ENCODE measurements at regions not wholly inside any gene's neighbourhood (a gene's known extent, or its start where the extent isn't known, plus 50 kb on each side); places are given as distances from the start of the nearest gene placed in this dataset.
"Not testable (repeated sequence)": the region's sequence is repeated elsewhere in the genome, so short reads cannot be mapped to it uniquely, and the experiment has no call there.

DNA sequence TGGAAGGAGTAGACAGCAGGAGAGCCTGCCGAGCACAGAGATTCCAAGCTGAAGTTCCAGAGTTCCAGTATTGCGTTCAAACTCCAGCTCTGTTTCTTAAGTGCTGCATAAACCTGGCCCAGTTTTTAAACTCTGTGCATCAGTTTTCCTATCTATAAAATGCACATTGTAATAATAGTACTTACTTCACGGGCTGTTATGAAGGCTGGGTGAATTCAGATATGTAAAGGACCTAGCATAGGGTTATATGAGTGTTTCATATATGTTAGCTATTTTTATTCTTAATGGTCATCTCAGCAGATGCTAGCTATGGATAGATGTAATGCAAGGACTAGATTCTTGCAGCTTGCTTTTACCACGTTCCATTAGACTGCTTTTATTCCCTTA, 293.1 kb upstream of the SEMA3C start:
- no peak for DNase-seq

DNA sequence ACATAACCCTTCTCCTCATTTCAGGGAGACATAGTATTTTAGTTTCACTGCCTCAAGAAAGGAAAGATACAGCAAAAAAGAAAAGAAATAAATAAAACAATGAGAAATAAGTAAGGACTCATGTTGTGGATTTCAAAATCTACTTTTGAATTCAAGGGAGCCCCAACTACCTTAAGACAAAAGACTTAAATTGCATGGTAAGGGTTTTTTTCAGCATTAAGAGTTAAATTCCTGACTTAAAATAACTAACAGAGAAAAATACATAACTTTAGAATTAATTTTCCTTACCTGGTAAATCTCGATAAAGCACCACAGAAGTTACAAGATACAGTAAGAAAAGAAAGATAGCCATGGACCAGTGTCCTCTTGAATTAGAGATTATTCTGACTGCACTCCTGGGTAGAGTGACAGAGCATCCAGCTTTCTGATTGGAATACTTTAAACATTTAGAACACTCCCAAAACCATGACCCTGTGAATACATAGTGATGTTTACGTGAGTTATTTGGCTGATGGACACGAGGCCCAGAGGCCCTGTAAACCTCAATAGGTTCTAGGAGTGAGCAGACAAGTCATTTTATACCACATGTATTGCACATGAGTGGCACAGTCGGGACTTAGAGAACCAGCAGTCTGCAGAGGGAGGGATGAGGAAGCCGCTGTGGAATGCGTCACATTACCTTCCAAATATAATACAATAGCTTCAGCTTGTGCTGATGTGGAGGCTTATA, 292.5 kb upstream of the SEMA3C start:
- no peak for DNase-seq

GRCh38 chr7:81210137-81211064, 291.6 kb upstream of the SEMA3C start:
- DNase-seq = no peak

- DNase-seq = no peak
Observed at GRCh38 chr7:81209059-81209458, 290.2 kb upstream of the SEMA3C start.

GRCh38 chr7:81207801-81208200, 288.9 kb upstream of the SEMA3C start:
- no peak for DNase-seq

DNA sequence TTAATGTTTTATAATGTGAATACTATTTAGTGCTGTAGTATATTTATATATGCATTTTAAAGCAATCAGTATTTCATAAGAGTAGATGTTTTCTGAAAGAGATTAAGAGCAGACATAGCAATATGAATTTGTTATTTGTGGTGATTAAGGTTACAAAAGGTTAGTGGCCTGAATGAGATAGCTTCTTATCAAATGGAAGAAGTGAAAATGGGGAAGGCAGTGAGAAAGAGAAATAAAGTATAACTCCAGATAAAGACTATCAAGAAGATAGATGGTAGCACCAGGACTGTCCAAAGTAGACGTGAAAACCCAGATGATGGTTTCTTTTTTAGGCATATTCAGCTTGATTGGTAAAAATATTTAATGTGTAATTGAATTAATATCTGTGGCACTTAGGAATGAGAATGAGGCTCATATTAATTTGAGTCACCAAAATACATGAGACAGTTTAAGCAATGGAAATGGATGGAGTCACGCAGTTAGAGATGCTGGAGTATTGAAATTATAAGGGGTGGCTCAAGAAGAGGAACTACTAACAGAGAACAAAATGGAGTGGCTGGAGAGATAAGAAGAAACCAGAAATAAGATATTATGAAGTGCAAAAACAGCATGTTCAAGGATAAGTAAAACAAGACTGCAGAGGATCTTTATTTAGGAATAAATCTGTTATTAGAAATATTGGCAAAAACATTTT, 288.0 kb upstream of the SEMA3C start:
- DNase-seq = no peak

DNA sequence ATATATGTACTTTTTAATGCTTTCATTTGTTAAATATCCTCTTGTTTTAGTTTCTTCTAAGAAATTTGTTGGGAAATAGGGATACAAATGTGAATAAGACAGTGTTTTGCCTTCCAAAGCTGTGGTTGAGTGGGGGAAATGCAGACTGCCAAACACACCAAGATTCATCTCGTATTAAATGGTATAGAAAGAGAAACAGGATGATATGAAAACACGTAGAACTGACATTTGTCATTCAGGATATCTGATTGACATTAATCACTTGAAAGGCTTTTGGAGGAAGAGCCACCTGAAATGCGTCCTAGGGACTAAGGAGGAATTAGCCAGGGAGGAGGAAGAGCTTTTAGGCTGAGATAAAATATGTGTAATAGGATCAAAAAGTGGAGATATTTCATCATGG, 287.4 kb upstream of the SEMA3C start:
- no peak for DNase-seq

DNA sequence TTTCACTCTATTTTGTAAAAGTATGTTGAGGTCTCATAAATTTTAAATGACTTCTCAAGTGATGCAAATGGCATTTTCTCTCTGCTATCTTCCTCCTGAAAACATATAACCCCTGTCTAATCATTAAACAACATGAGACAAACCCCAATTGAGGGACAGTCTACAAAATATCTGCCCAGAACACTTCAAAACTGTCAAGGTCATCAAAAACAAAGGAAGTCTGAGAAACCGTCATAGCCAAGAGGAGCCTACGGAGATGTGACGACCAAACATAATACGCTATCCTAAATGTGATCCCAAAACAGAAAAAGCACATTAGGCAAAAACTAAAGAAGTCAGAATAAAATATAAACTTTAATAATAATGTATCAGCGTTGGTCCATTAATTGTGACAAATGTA, 282.3 kb upstream of the SEMA3C start:
- DNase-seq = no peak

DNA sequence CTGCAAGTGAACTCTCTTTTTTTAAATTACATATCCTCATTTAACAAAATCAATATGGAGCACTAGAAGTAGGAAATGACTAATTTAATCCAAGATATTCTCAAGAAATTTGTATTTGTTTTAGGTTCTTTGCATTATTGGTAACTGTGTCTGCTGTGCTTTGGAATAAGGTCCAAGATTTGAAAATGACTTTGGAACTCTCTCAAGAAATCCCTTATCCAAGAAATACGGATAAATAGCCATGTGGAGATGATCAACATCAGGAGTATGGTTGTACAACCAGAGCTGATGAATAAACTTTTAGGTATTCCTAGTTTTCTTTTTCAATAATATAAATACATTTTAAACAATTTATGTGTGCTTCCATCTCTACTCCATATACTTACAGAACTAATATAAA, 279.9 kb upstream of the SEMA3C start:
- DNase-seq = no peak

- DNase-seq = no peak
Observed at GRCh38 chr7:81197266-81197665, 278.4 kb upstream of the SEMA3C start.

DNA sequence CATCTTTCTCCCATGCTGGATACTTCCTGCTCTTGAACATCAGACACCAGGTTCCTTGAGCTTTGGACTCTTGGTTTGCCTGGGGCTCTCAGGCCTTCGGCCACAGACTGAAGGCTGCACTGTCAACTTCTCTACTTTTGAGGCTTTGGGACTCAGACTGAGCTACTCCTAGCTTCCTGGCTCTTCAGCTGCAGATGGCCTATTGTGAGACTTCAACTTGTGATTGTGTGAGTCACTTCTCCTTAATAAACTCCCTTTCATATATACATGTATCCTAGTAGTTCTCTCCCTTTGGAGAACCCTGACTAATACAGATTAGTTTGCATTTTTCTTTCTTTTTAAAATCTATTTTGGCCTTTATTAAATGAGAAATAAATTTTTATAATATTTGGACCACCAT, 276.2 kb upstream of the SEMA3C start:
- peak in 2 of 3 donors; percentile 20 to 39 for DNase-seq

DNA sequence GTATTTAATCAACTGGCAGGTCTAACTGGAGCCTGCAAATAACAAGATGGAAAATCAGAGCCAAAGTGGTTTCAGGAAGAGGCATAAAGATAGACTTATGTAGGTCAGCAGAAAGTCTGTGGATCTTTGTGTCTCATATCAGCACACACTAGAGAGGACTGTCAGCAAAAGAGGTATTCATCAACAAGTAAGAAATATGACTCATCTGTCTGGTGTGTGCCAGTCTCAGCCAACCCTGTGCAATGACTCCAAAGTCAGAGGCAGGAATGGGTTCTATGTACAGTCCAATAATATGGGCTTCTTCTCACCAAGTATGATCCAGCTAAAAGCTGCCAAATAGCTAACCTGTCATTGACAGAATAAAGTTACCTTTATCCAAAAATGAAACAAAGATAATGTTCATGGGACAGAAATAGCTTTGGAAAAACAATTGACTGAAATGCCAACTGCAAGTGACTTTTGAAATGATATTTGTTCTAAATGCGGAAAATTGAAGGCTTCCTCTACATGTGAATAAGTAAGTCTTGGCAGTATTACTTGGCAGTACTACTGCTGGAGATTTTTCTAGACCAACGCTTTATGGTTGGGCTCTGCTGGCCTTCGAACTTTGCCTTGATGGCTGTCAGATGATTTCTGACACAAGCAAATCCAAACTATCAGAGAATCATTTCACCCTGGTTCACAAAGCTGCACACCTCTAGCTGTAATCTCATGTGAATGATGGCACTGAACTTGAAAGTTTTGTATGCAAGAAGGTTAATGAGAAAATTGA, 272.3 kb upstream of the SEMA3C start:
- peak in 1 of 3 donors; percentile 8 for DNase-seq

GRCh38 chr7:81187753-81188152, 268.9 kb upstream of the SEMA3C start:
- DNase-seq = no peak

- no peak for DNase-seq
Observed at GRCh38 chr7:81186691-81187090, 267.8 kb upstream of the SEMA3C start.

DNA sequence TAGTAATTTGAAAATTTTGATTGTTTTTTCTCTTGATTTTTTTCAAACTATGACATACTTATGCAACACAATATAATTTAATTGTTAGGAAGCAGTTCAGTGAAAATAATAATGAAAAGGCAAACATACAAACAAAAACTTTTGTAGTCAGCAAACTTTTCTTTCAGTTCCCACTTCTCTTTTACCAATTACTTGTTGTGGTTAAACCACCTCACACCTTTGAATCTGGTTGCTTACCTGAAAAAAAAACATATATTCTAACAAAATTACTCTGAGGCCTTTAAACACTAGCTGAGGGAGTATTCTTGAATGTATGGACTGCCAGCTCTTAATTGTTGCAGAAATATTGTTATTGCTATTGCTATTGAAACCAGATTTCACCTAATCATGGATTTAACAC, 266.2 kb upstream of the SEMA3C start:
- no peak for DNase-seq

DNA sequence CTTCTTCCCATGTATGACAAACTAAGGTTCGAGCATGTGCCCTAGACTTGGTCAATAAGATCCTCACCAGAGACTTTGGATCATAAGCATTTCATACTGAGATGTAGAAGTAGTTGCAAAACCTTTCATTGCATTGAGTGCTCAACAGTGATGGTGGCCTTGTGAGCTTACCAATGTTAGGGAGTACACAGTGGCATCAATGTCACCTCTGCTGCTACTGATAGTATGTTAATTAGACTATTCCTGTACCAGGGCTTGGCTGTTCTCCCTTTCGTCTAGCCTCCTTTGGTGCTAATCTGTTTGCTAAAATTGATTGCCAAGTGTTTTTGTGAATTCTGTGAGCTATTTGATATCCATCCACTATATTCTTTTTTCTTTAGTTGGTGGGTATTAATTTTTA, 264.5 kb upstream of the SEMA3C start:
- DNase-seq = no peak

- not testable (repeated sequence) for DNase-seq
Observed at GRCh38 chr7:81182056-81182455, 263.2 kb upstream of the SEMA3C start.

GRCh38 chr7:81181066-81181465, 262.2 kb upstream of the SEMA3C start:
- DNase-seq = no peak

- no peak for DNase-seq
Observed at GRCh38 chr7:81180573-81180972, 261.7 kb upstream of the SEMA3C start.

DNA sequence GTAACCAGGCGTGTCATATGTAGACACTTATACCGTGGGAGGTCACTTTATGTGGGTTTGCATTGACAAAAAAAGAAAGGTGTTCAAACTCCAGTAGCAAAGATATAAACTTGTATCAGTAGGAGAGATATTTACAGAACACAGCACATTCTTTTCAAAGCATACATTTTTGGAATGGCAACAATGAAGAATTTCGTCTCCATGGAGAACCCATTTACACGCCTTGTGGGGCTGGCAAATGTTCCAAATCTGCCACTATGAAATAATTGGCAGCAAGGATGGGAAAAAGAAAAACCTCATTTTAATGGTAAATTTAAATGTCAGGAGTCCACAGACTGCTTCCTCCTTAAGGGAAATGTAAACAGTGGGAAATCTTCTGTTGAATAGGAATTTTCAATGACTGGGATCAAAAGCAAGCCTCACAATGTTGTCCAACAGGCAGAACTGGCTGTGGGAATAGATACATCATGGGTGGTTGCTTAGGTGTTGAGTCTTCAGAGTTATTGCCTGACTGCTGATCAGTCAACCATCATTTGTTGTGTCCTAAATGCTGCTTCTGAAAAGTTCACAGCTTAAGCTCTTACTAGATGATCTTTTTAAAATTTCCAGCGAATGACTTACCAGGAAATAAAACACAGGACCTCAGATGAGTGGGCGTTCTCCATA, 256.6 kb upstream of the SEMA3C start:
- no peak for DNase-seq

- no peak for DNase-seq
Observed at GRCh38 chr7:81173766-81174281, 255.0 kb upstream of the SEMA3C start.

DNA sequence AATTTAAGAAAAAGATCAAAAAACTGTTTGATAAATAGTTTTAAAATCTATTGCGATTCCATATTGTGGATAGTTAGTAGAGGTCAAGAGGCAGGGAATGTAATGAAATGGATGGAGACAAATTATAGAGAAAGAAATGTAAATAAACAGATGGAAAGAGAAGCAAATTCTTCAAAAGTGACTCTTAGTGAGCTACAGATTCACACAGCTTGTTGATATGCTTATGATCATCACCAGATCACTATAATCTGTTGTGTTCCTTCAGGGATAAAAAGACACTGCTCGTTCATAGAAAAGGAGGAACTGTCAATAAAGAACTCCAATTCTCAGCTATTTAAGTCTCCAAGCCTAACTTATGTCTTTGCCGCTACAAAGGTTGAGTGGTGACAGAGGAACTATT, 251.4 kb upstream of the SEMA3C start:
- DNase-seq = no peak
